ENCODE measurements at regions not wholly inside any gene's neighbourhood (a gene's known extent, or its start where the extent isn't known, plus 50 kb on each side); places are given as distances from the start of the nearest gene placed in this dataset.

DNA sequence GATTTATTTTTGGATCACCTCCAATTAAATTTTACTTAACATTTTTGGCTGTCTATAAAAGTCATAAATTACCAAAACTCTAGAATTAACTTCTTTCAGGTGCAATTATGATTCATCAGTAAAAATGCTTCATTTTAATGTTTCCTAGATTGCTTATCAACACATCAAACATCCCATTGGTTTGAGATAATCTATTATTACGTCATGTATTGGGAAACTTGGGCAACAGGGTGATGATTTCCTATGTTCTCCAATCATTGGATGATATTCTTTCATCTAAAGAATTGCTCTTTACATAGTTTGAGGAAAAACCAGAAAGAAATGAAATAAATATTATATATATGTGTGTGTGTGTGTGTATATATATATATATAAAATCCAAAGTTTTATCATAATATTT, 76.8 kb upstream of the KCNJ6 start:
- TF ChIP-seq, protein P1, sequence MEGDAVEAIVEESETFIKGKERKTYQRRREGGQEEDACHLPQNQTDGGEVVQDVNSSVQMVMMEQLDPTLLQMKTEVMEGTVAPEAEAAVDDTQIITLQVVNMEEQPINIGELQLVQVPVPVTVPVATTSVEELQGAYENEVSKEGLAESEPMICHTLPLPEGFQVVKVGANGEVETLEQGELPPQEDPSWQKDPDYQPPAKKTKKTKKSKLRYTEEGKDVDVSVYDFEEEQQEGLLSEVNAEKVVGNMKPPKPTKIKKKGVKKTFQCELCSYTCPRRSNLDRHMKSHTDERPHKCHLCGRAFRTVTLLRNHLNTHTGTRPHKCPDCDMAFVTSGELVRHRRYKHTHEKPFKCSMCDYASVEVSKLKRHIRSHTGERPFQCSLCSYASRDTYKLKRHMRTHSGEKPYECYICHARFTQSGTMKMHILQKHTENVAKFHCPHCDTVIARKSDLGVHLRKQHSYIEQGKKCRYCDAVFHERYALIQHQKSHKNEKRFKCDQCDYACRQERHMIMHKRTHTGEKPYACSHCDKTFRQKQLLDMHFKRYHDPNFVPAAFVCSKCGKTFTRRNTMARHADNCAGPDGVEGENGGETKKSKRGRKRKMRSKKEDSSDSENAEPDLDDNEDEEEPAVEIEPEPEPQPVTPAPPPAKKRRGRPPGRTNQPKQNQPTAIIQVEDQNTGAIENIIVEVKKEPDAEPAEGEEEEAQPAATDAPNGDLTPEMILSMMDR (IDR thresholded peaks at IDR 0.05) = no peak
- TF ChIP-seq POLR2AphosphoS5 (IDR thresholded peaks at IDR 0.05) = no peak
